GM12878 (cell line): ENCODE measurements at regions not wholly inside any gene's neighbourhood (a gene's known extent, or its start where the extent isn't known, plus 50 kb on each side); places are given as distances from the start of the nearest gene placed in this dataset.

Source experiments
- ATAC-seq: fragments of 200-7000 bp; cut with Tn5 transposase; 3 replicates; pipeline ENCODE4 v1.9.1; 2020; ENCODE audit warnings: mild to moderate bottlenecking, moderate library complexity
- BruUV-seq: library from RNA; stranded (reverse); fragments of 400-500 nt; replicated peaks from 2 replicates; lab custom pipeline; 2021; lab: Mats Ljungman, UMichigan
- CTCF ChIA-PET: fragments of 300-600 bp; sonication (Branson Sonifier 250); formaldehyde crosslinking; extraction: SDS; loops from one replicate; lab custom pipeline; 2021; ENCODE audit warnings: inconsistent platforms; lab: Yijun Ruan, JAX
- POLR2A ChIA-PET: fragments of 350-600 bp; formaldehyde crosslinking; extraction: SDS; loops from one replicate; lab custom pipeline; 2021; ENCODE audit warnings: inconsistent platforms; lab: Charles Lee
- RAD21 ChIA-PET: fragments of 300-600 bp; sonication (Branson Sonifier 250); formaldehyde crosslinking; loops from one replicate; lab custom pipeline; 2023; ENCODE audit warnings: antibody characterized with exemption; ENCODE audit not compliant: unreplicated experiment; lab: Charles Lee
- SMC1A ChIA-PET: fragments of 300-600 bp; sonication (Branson Sonifier 250); formaldehyde crosslinking; loops from one replicate; lab custom pipeline; 2023; ENCODE audit not compliant: unreplicated experiment, uncharacterized antibody; lab: Charles Lee
- DNase-seq: peaks from one replicate; pipeline ENCODE4 v3.0.0-alpha.2; 2011; ENCODE audit warnings: low read depth, low spot score
- FAIRE-seq: peaks from 3 replicates; lab custom pipeline; 2011; peaks lifted over from hg19 to GRCh38; lab: Jason Lieb, UNC
- H2AFZ ChIP-seq: 2 replicates; pipeline ENCODE4 v1.6.0; 2011; ENCODE audit warnings: low read depth, low read length, control low read depth; ENCODE audit not compliant: control insufficient read depth
- H3K27ac ChIP-seq: 2 replicates; pipeline ENCODE4 v1.5.1; 2011; ENCODE audit warnings: control low read depth; ENCODE audit not compliant: control insufficient read depth, insufficient read depth
- H3K27me3 ChIP-seq, 2 experiments: replicated peaks in 1 of 2; 2 replicates each; pipeline versions ENCODE4 v1.6.0 to v1.6.1; 2011; ENCODE audit warnings: low read length in 1 of 2; ENCODE audit not compliant: control insufficient read depth in 2 of 2, insufficient read depth in 2 of 2
- H3K36me3 ChIP-seq, 2 experiments: 2 replicates each; pipeline ENCODE4 v1.5.1; 2011; ENCODE audit warnings: low read length in 1 of 2; ENCODE audit not compliant: control insufficient read depth in 2 of 2, insufficient read depth in 2 of 2
- H3K4me1 ChIP-seq: 2 replicates; pipeline ENCODE4 v1.6.1; 2011; ENCODE audit warnings: mild to moderate bottlenecking, low read length, moderate library complexity, mixed read lengths; ENCODE audit not compliant: control insufficient read depth, insufficient read depth
- H3K4me2 ChIP-seq: 2 replicates; pipeline ENCODE4 v1.6.0; 2011; ENCODE audit warnings: control low read depth; ENCODE audit not compliant: control insufficient read depth, insufficient read depth
- H3K4me3 ChIP-seq: fragments of 200-600 bp; sonication (generic); 2 replicates; pipeline ENCODE4 v1.5.1; 2016
- H3K79me2 ChIP-seq: 2 replicates; pipeline ENCODE4 v1.6.0; 2011; ENCODE audit warnings: low read length; ENCODE audit not compliant: control insufficient read depth, insufficient read depth
- H3K9ac ChIP-seq: 2 replicates; pipeline ENCODE4 v1.8.0; 2011; ENCODE audit warnings: low read length, control low read depth, mixed read lengths; ENCODE audit not compliant: control insufficient read depth, insufficient read depth
- H3K9me3 ChIP-seq: replicated peaks from 3 replicates; pipeline ENCODE4 v1.5.1; 2011; ENCODE audit warnings: mild to moderate bottlenecking, low read length; ENCODE audit not compliant: control insufficient read depth, insufficient read depth
- H4K20me1 ChIP-seq: 2 replicates; pipeline ENCODE4 v1.6.0; 2011; ENCODE audit not compliant: control insufficient read depth, insufficient read depth
- BHLHE40 ChIP-seq, 2 experiments: fragments of 450-650 bp in 1 of 2; IDR thresholded peaks; 2 replicates each; pipeline ENCODE4 v1.6.1; 2011 to 2017; ENCODE audit warnings: low read depth in 2 of 2, borderline replicate concordance in 1 of 2, improper control_type of control experiment in 1 of 2, low read length in 1 of 2, mild to moderate bottlenecking in 1 of 2
- BRCA1 ChIP-seq: IDR thresholded peaks from 2 replicates; pipeline ENCODE4 v1.6.1; 2011; ENCODE audit warnings: low read depth, low read length, improper control_type of control experiment
- EED ChIP-seq: sonication (generic); IDR thresholded peaks from 2 replicates; pipeline ENCODE4 v1.6.1; 2016; ENCODE audit warnings: antibody characterized with exemption, low read depth
- EZH2 ChIP-seq: IDR thresholded peaks from 2 replicates; pipeline ENCODE4 v1.6.1; 2012; ENCODE audit warnings: low read depth, mild to moderate bottlenecking, control low read depth, inconsistent platforms, low read length, borderline replicate concordance; ENCODE audit not compliant: control insufficient read depth
- GABPA ChIP-seq: IDR thresholded peaks from 2 replicates; pipeline ENCODE4 v1.6.1; 2014; ENCODE audit warnings: antibody characterized with exemption, low read depth, mild to moderate bottlenecking, inconsistent platforms
- JUND ChIP-seq: IDR thresholded peaks from 2 replicates; pipeline ENCODE4 v1.6.1; 2012; ENCODE audit warnings: low read depth, mild to moderate bottlenecking, low read length, improper control_type of control experiment, moderate library complexity
- SP1 ChIP-seq: IDR thresholded peaks from one replicate; pipeline ENCODE4 v1.6.1; 2011; ENCODE audit warnings: low read depth, low read length
- ZSCAN29 ChIP-seq: fragments of 450-650 bp; IDR thresholded peaks from 2 replicates; pipeline ENCODE4 v1.6.1; 2017; ENCODE audit warnings: mild to moderate bottlenecking, moderate library complexity
- WGBS: methylation state at CpG from one replicate; pipeline ENCODE4 v1.1.6; 2016; ENCODE audit warnings: low lambda C conversion rate; ENCODE audit not compliant: insufficient replicate concordance, insufficient coverage; ENCODE audit errors: missing lambda C conversion rate; 5-methylcytosine and 5-hydroxymethylcytosine counted together
- in situ Hi-C: fragments of 300-500 bp; cut with MboI; formaldehyde crosslinking; loops from 9 replicates; pipeline ENCODE4 v1.14.3; 2018; ENCODE audit warnings: mixed read lengths
- intact Hi-C: fragments of 100-400 bp; cut with micrococcal nuclease; formaldehyde crosslinking; loops from one replicate; pipeline ENCODE4 v1.14.2; 2022; ENCODE audit not compliant: unreplicated experiment
- TF ChIP-seq, protein P1 (sequence below): IDR thresholded peaks from 2 replicates; pipeline ENCODE4 v1.6.1; 2012; ENCODE audit warnings: low read depth, low read length, improper control_type of control experiment
- TF ChIP-seq, protein P2 (sequence below): IDR thresholded peaks from 2 replicates; pipeline ENCODE4 v1.6.1; 2011; ENCODE audit warnings: borderline replicate concordance, low read depth, mild to moderate bottlenecking, moderate library complexity, mixed read lengths, low read length; ENCODE audit not compliant: insufficient read depth; ENCODE audit errors: extremely low read length
- TF ChIP-seq, protein P3 (sequence below): IDR thresholded peaks from 2 replicates; pipeline ENCODE4 v1.6.1; 2011; ENCODE audit warnings: borderline replicate concordance, low read depth, mild to moderate bottlenecking, moderate library complexity, low read length; ENCODE audit not compliant: insufficient read depth, poor library complexity, severe bottlenecking
- TF ChIP-seq, protein P4 (sequence below), 3 experiments: IDR thresholded peaks in 2 of 3; conservative IDR thresholded peaks in 1 of 3; 2 replicates each; pipeline ENCODE4 v1.5.1; 2011; ENCODE audit warnings: low read depth in 3 of 3, low read length in 3 of 3, mild to moderate bottlenecking in 3 of 3, control low read depth in 2 of 3, moderate library complexity in 2 of 3, inconsistent platforms in 1 of 3, mixed read lengths in 1 of 3; ENCODE audit not compliant: control insufficient read depth in 2 of 3, insufficient read depth in 1 of 3; ENCODE audit errors: extremely low read depth in 1 of 3

DNA sequence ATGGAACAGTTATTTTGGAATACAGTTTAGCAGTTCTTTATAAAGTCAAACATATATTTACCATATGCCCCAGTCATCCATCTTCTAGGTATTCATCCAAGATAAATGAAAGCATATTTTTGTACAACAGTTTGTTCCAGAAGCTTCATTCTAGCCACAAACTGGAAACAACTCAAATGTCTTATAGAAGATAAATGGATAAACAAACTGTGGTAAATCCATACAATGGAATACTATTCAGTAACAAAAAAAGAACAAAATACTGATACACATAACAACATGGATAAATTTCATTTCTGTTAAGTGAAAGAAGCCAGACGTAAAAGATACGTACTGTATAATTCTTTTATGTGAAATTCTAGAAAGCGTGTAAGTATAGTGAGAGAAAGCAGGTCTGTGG lies 167.0 kb upstream of the AHI1 start:
- CTCF ChIA-PET, result no interaction called here
- Histone ChIP-seq H3K27ac (no peak overlapping the region), H3K4me3 (no peak overlapping the region)
- ATAC-seq, result no peak
- no peak for TF ChIP-seq EED
- TF ChIP-seq SP1, result no peak
- TF ChIP-seq, protein P1, sequence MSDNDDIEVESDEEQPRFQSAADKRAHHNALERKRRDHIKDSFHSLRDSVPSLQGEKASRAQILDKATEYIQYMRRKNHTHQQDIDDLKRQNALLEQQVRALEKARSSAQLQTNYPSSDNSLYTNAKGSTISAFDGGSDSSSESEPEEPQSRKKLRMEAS, result no peak
- TF ChIP-seq JUND, result no peak
- TF ChIP-seq, protein P2, sequence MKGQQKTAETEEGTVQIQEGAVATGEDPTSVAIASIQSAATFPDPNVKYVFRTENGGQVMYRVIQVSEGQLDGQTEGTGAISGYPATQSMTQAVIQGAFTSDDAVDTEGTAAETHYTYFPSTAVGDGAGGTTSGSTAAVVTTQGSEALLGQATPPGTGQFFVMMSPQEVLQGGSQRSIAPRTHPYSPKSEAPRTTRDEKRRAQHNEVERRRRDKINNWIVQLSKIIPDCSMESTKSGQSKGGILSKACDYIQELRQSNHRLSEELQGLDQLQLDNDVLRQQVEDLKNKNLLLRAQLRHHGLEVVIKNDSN, result no peak
- TF ChIP-seq GABPA, result no peak
- TF ChIP-seq EZH2, result no peak
- TF ChIP-seq ZSCAN29, result no peak
- no peak for TF ChIP-seq BHLHE40 (IDR thresholded peaks at IDR 0.05; ENCODE audit: borderline replicate concordance in 1 of 2, low read depth in 2 of 2, low read length in 1 of 2)
- TF ChIP-seq, protein P3, sequence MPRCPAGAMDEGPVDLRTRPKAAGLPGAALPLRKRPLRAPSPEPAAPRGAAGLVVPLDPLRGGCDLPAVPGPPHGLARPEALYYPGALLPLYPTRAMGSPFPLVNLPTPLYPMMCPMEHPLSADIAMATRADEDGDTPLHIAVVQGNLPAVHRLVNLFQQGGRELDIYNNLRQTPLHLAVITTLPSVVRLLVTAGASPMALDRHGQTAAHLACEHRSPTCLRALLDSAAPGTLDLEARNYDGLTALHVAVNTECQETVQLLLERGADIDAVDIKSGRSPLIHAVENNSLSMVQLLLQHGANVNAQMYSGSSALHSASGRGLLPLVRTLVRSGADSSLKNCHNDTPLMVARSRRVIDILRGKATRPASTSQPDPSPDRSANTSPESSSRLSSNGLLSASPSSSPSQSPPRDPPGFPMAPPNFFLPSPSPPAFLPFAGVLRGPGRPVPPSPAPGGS, result no peak
- no peak for TF ChIP-seq BRCA1
- TF ChIP-seq, protein P4, sequence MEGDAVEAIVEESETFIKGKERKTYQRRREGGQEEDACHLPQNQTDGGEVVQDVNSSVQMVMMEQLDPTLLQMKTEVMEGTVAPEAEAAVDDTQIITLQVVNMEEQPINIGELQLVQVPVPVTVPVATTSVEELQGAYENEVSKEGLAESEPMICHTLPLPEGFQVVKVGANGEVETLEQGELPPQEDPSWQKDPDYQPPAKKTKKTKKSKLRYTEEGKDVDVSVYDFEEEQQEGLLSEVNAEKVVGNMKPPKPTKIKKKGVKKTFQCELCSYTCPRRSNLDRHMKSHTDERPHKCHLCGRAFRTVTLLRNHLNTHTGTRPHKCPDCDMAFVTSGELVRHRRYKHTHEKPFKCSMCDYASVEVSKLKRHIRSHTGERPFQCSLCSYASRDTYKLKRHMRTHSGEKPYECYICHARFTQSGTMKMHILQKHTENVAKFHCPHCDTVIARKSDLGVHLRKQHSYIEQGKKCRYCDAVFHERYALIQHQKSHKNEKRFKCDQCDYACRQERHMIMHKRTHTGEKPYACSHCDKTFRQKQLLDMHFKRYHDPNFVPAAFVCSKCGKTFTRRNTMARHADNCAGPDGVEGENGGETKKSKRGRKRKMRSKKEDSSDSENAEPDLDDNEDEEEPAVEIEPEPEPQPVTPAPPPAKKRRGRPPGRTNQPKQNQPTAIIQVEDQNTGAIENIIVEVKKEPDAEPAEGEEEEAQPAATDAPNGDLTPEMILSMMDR (IDR thresholded peaks at IDR 0.05 in 2 of 3, conservative IDR thresholded peaks at IDR 0.05 in 1 of 3; ENCODE audit: control insufficient read depth in 2 of 3, extremely low read depth in 1 of 3, insufficient read depth in 1 of 3, low read depth in 3 of 3, low read length in 3 of 3), result no peak
- TF ChIP-seq, all 136 proteins: peak for 0
- no peak overlapping the region for H3K9ac ChIP-seq
- in situ Hi-C loops, result no loop called here
- H3K79me2 ChIP-seq, result no peaks in the 10 kb centered on the region
- ChIA-PET RAD21 (no interaction called here), POLR2A (no interaction called here), SMC1A (no interaction called here)
- no peak for FAIRE-seq
- no peaks in the 10 kb centered on the region for H3K36me3 ChIP-seq
- no TSS peak for BruUV-seq
- 38% methylated on average over 3 of the region's 3 CpGs for WGBS
- no peaks in the 10 kb centered on the region for H4K20me1 ChIP-seq
- DNase-seq, result no peak
- H3K27me3 ChIP-seq, result no peaks in the 10 kb centered on the region
- H3K9me3 ChIP-seq, result no peaks in the 10 kb centered on the region
- H3K4me1 ChIP-seq, result no peaks in the 10 kb centered on the region
- no peak overlapping the region for H2AFZ ChIP-seq
- no peak overlapping the region for H3K4me2 ChIP-seq
- intact Hi-C loops, result no loop called here
